ENCODE measurements at regions not wholly inside any gene's neighbourhood (a gene's known extent, or its start where the extent isn't known, plus 50 kb on each side); places are given as distances from the start of the nearest gene placed in this dataset.

DNA sequence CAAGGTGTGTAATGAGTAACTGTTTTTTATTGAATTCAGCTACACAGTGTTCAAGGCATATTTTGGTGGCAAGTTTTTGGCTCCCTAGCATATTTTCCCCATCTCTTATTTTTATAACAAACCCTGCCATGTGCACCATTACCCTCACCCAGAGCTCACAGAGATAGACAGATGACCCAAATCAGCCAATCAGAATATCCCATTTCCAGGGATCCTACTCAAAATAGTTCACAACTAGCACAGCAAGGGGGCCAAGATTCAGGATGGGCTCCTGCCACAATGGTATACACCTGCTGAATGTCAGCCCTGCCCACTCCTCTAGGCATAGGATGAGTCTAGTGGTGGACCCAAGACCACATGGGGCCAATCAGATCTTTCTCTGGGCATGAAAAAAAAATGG is 78.8 kb upstream of the SETMAR start:
- Histone ChIP-seq H3K4me3 (no peak overlapping the region), H3K9me3 (no peaks in the 10 kb centered on the region), H3K27me3 (no peaks in the 10 kb centered on the region), H3K36me3 (no peaks in the 10 kb centered on the region), H3K4me1 (peaks cover 0 to 2% (median 0%) of the 10 kb centered on the region in 12 donors), H3K27ac (no peak overlapping the region)
- no peak for TF ChIP-seq POLR2A (IDR thresholded peaks at IDR 0.05)
- TF ChIP-seq, protein P1, sequence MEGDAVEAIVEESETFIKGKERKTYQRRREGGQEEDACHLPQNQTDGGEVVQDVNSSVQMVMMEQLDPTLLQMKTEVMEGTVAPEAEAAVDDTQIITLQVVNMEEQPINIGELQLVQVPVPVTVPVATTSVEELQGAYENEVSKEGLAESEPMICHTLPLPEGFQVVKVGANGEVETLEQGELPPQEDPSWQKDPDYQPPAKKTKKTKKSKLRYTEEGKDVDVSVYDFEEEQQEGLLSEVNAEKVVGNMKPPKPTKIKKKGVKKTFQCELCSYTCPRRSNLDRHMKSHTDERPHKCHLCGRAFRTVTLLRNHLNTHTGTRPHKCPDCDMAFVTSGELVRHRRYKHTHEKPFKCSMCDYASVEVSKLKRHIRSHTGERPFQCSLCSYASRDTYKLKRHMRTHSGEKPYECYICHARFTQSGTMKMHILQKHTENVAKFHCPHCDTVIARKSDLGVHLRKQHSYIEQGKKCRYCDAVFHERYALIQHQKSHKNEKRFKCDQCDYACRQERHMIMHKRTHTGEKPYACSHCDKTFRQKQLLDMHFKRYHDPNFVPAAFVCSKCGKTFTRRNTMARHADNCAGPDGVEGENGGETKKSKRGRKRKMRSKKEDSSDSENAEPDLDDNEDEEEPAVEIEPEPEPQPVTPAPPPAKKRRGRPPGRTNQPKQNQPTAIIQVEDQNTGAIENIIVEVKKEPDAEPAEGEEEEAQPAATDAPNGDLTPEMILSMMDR (IDR thresholded peaks at IDR 0.05): no peak
- intact Hi-C loops (cut with DNase I): no loop called here
- ATAC-seq (no peak), DNase-seq (no peak)

GRCh38 chr3:4225005-4225471 is 78.1 kb upstream of the SETMAR start:
- Histone ChIP-seq H3K4me3 (no peak overlapping the region), H3K27ac (no peak overlapping the region), H3K36me3 (no peaks in the 10 kb centered on the region), H3K27me3 (no peaks in the 10 kb centered on the region), H3K9me3 (no peaks in the 10 kb centered on the region), H3K4me1 (peaks cover 0 to 3% (median 0%) of the 10 kb centered on the region in 12 donors)
- TF ChIP-seq, protein P1 (IDR thresholded peaks at IDR 0.05): no peak
- no peak for TF ChIP-seq POLR2A (IDR thresholded peaks at IDR 0.05)
- no peak for ATAC-seq
- DNase-seq: no peak
- intact Hi-C loops (cut with DNase I): no loop called here

GRCh38 chr3:4228295-4228694 is 74.9 kb upstream of the SETMAR start:
- intact Hi-C loops (cut with DNase I): no loop called here

GRCh38 chr3:4231041-4231440 is 72.1 kb upstream of the SETMAR start:
- intact Hi-C loops (cut with DNase I): no loop called here

More at GRCh38 chr3:4228295-4228694, 74.9 kb upstream of the SETMAR start:
- H3K4me1 ChIP-seq: peaks cover 0 to 3% (median 0%) of the 10 kb centered on the region in 12 donors
- TF ChIP-seq POLR2A (IDR thresholded peaks at IDR 0.05): no peak
- TF ChIP-seq, protein P1 (IDR thresholded peaks at IDR 0.05): no peak
- 82 to 94% (median 87%) methylated on average over 2 of the region's 2 CpGs for WGBS, 4 donors
- no peak overlapping the region for H3K4me3 ChIP-seq
- ATAC-seq (no peak), DNase-seq (no peak)
- H3K27me3 ChIP-seq: no peaks in the 10 kb centered on the region
- H3K9me3 ChIP-seq: no peaks in the 10 kb centered on the region
- H3K27ac ChIP-seq: no peak overlapping the region
- H3K36me3 ChIP-seq: no peaks in the 10 kb centered on the region

More at GRCh38 chr3:4231041-4231440, 72.1 kb upstream of the SETMAR start:
- ATAC-seq: no peak
- no peaks in the 10 kb centered on the region for H3K36me3 ChIP-seq
- 55 to 65% (median 64%) methylated on average over 4 of the region's 4 CpGs for WGBS, 4 donors
- H3K27me3 ChIP-seq: no peaks in the 10 kb centered on the region
- peaks cover 0 to 3% (median 0%) of the 10 kb centered on the region in 12 donors for H3K4me1 ChIP-seq
- no peak for DNase-seq
- no peaks in the 10 kb centered on the region for H3K9me3 ChIP-seq
- no peak overlapping the region for H3K4me3 ChIP-seq
- TF ChIP-seq, protein P1 (IDR thresholded peaks at IDR 0.05): no peak
- TF ChIP-seq POLR2A (IDR thresholded peaks at IDR 0.05): no peak
- H3K27ac ChIP-seq: no peak overlapping the region

Measured in heart left ventricle (tissue), 16 donors.